OCI-LY3 (cell line): ENCODE measurements at regions not wholly inside any gene's neighbourhood (a gene's known extent, or its start where the extent isn't known, plus 50 kb on each side); places are given as distances from the start of the nearest gene placed in this dataset.

Source experiments
- H2AFZ ChIP-seq: fragments of 200-600, 300-600 bp; shearing (Covaris generic); 2 replicates; pipeline ENCODE4 v1.6.0; 2014; ENCODE audit warnings: antibody characterized with exemption, low read depth, low read length
- H3K27ac ChIP-seq: fragments of 200-600, 300-600 bp; sonication (generic); 2 replicates; pipeline ENCODE4 v1.5.1; 2014; ENCODE audit warnings: mild to moderate bottlenecking, low read length, moderate library complexity, mixed read lengths
- H3K27me3 ChIP-seq: fragments of 200-600, 300-600 bp; sonication (generic); 2 replicates; pipeline ENCODE4 v1.6.1; 2014; ENCODE audit warnings: low read depth, low read length, mixed read lengths
- H3K36me3 ChIP-seq: fragments of 200-600, 300-600 bp; sonication (generic); replicated peaks from 2 replicates; pipeline ENCODE3; 2014; ENCODE audit warnings: low read depth, low read length, mixed read lengths
- H3K4me1 ChIP-seq: fragments of 300-600, 200-600 bp; sonication (generic); 2 replicates; pipeline ENCODE4 v1.6.1; 2014; ENCODE audit warnings: low read length, mixed read lengths
- H3K4me2 ChIP-seq: fragments of 200-600, 300-600 bp; sonication (generic); 2 replicates; pipeline ENCODE4 v1.6.1; 2014; ENCODE audit warnings: low read length, mixed read lengths
- H3K4me3 ChIP-seq: fragments of 300-600, 200-600 bp; sonication (generic); 2 replicates; pipeline ENCODE4 v1.5.1; 2014; ENCODE audit warnings: antibody characterized with exemption, mild to moderate bottlenecking, low read length, moderate library complexity
- H3K79me2 ChIP-seq: fragments of 300-600, 200-600 bp; shearing (Covaris generic); 2 replicates; pipeline ENCODE4 v1.6.1; 2014; ENCODE audit warnings: mild to moderate bottlenecking, low read length, mixed read lengths
- H3K9ac ChIP-seq: fragments of 300-600, 200-600 bp; shearing (Covaris generic); 2 replicates; pipeline ENCODE4 v1.6.0; 2014; ENCODE audit warnings: mild to moderate bottlenecking, low read length, moderate library complexity
- H3K9me3 ChIP-seq: fragments of 200-600, 300-600 bp; shearing (Covaris generic); 2 replicates; pipeline ENCODE4 v1.6.1; 2014; ENCODE audit warnings: low read length, mixed read lengths; ENCODE audit not compliant: insufficient read depth
- H4K20me1 ChIP-seq: fragments of 200-600, 300-600 bp; sonication (generic); 2 replicates; pipeline ENCODE4 v1.6.1; 2016; ENCODE audit warnings: low read length, mixed read lengths; ENCODE audit not compliant: insufficient read depth
- EZH2phosphoT487 ChIP-seq: fragments of 200-600 bp; shearing (Covaris generic); IDR thresholded peaks from 2 replicates; pipeline ENCODE4 v1.6.1; 2018; ENCODE audit warnings: antibody characterized with exemption, mixed run types, low read depth
- TF ChIP-seq, protein P1 (sequence below): fragments of 200-600, 300-600 bp; sonication (generic); IDR thresholded peaks from 2 replicates; pipeline ENCODE4 v1.5.1; 2014; ENCODE audit warnings: antibody characterized with exemption, low read length, low read depth

DNA sequence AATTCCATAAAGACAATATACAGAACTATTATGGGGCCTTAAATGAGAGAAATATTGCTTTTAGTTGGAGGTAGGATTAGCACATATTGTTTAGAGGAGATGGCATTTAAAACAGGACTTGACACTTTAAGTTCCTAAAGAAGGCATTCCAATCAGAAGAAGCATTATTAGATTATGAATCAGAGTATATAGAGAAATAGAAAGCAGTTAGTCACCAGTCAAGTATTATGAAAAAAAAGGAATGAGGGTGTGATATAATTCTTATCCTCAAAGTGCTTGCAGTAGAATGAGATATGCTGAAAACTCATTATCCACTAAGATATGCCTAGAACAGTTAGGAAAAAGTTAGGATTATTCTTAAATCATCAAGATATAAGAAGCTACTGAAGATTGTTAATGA, 456.2 kb downstream of the ZNF385D start:
- Histone ChIP-seq H4K20me1 (no peaks in the 10 kb centered on the region), H3K4me1 (no peaks in the 10 kb centered on the region), H2AFZ (no peak overlapping the region), H3K9me3 (no peaks in the 10 kb centered on the region), H3K9ac (no peak overlapping the region), H3K27ac (no peak overlapping the region), H3K79me2 (no peaks in the 10 kb centered on the region), H3K27me3 (no peaks in the 10 kb centered on the region), H3K4me3 (no peak overlapping the region), H3K4me2 (no peak overlapping the region), H3K36me3 (no peaks in the 10 kb centered on the region)
- TF ChIP-seq, protein P1, sequence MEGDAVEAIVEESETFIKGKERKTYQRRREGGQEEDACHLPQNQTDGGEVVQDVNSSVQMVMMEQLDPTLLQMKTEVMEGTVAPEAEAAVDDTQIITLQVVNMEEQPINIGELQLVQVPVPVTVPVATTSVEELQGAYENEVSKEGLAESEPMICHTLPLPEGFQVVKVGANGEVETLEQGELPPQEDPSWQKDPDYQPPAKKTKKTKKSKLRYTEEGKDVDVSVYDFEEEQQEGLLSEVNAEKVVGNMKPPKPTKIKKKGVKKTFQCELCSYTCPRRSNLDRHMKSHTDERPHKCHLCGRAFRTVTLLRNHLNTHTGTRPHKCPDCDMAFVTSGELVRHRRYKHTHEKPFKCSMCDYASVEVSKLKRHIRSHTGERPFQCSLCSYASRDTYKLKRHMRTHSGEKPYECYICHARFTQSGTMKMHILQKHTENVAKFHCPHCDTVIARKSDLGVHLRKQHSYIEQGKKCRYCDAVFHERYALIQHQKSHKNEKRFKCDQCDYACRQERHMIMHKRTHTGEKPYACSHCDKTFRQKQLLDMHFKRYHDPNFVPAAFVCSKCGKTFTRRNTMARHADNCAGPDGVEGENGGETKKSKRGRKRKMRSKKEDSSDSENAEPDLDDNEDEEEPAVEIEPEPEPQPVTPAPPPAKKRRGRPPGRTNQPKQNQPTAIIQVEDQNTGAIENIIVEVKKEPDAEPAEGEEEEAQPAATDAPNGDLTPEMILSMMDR, result no peak
- TF ChIP-seq EZH2phosphoT487, result no peak

DNA sequence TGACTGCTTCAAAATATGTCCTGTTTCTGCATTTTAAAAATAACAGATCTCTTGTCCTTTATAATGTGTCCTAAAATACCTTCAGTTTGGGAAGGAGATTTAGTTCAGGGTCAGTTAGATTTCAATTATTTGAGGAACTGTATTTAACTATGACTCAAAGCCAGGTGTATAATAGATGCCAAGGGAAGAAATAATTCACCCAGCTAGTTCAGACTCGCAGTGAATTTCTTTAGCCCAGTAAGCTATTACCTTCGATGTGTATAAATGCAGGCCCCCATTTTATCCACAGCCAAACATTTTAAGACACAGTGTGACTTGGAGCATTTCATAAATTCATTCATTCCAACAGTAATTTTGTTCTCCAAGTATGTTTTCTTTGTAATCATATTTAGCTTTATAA, 458.0 kb downstream of the ZNF385D start:
- Histone ChIP-seq H3K4me1 (no peaks in the 10 kb centered on the region), H3K9ac (no peak overlapping the region), H3K36me3 (no peaks in the 10 kb centered on the region), H3K79me2 (no peaks in the 10 kb centered on the region), H4K20me1 (no peaks in the 10 kb centered on the region), H3K9me3 (no peaks in the 10 kb centered on the region), H3K4me2 (no peak overlapping the region), H3K4me3 (no peak overlapping the region), H2AFZ (no peak overlapping the region), H3K27ac (no peak overlapping the region), H3K27me3 (no peaks in the 10 kb centered on the region)
- TF ChIP-seq EZH2phosphoT487, result no peak
- TF ChIP-seq, protein P1, result no peak

DNA sequence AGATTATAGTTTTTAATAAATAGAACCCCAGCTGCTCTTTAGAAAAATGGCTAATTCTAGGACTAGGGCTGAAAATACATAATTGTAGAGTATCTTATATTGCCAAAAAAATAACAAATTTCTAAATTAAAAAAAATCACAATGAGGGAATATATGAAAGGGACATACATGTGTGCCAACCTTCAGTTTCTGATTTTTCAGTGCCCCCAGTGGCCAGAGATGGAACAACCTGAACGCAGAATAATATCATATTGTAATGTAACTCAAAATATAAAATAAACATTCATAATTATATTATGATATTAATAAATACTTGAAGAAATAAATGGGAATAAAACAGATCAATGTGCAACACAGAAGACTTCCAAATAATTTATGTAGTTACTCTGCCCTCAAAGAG, 460.5 kb downstream of the ZNF385D start:
- Histone ChIP-seq H3K9me3 (no peaks in the 10 kb centered on the region), H4K20me1 (no peaks in the 10 kb centered on the region), H3K27ac (no peak overlapping the region), H3K79me2 (no peaks in the 10 kb centered on the region), H3K9ac (no peak overlapping the region), H3K4me2 (no peak overlapping the region), H3K36me3 (no peaks in the 10 kb centered on the region), H2AFZ (no peak overlapping the region), H3K4me1 (no peaks in the 10 kb centered on the region), H3K27me3 (no peaks in the 10 kb centered on the region), H3K4me3 (no peak overlapping the region)
- TF ChIP-seq, protein P1, result peak; percentile 44
- TF ChIP-seq EZH2phosphoT487, result no peak

DNA sequence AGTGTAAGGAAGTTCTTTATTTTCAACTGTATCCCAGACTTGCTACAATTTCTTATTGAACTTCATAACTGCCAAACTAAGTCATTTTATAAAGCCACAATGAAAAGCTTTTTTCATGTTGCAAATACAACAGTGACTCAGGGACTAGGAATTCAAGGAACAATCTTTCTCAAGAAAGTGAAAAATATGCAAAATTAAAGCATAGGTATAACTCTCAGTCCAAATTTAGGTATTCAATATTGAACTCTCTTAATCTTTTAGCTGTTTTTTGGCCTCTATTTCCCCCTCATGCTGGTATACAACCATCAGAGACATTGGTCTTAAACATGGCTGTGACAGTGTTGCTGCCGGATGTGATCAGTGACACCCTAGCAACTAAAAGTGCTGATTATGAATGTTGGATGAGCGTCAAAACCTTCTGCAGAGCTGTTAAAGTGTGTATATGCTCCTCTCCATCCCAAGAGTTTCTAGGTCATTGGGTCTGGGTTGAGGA, 476.9 kb downstream of the ZNF385D start:
- no peaks in the 10 kb centered on the region for H3K79me2 ChIP-seq
- H4K20me1 ChIP-seq, result no peaks in the 10 kb centered on the region
- H3K9ac ChIP-seq, result no peak overlapping the region
- H3K27ac ChIP-seq, result no peak overlapping the region
- TF ChIP-seq EZH2phosphoT487, result no peak
- TF ChIP-seq, protein P1, result no peak
- H3K4me3 ChIP-seq, result no peak overlapping the region
- no peaks in the 10 kb centered on the region for H3K9me3 ChIP-seq
- H3K36me3 ChIP-seq, result no peaks in the 10 kb centered on the region
- no peaks in the 10 kb centered on the region for H3K4me1 ChIP-seq
- no peak overlapping the region for H2AFZ ChIP-seq
- H3K4me2 ChIP-seq, result no peak overlapping the region
- H3K27me3 ChIP-seq, result no peaks in the 10 kb centered on the region
